HepG2 (cell line): ENCODE measurements at regions not wholly inside any gene's neighbourhood (a gene's known extent, or its start where the extent isn't known, plus 50 kb on each side); places are given as distances from the start of the nearest gene placed in this dataset.

ENCODE experiments used
- ATAC-seq: fragments of 200-7000 bp; cut with Tn5 transposase; 3 replicates; pipeline ENCODE4 v1.9.1; 2020; ENCODE audit warnings: mild to moderate bottlenecking, moderate library complexity
- BruUV-seq: library from RNA; stranded (reverse); fragments of 400-500 nt; replicated peaks from 2 replicates; lab custom pipeline; 2021; lab: Mats Ljungman, UMichigan
- CTCF ChIA-PET: fragments of 300-600 bp; formaldehyde crosslinking; extraction: SDS; loops from one replicate; lab custom pipeline; 2021; ENCODE audit warnings: low total read pairs, inconsistent platforms, low intra/inter-chr PET ratio; lab: Yijun Ruan, JAX
- POLR2A ChIA-PET: fragments of 350-600 bp; sonication (Branson Sonifier 250); formaldehyde crosslinking; loops from one replicate; lab custom pipeline; 2020; ENCODE audit warnings: antibody characterized with exemption, inconsistent platforms; lab: Yijun Ruan, JAX
- DNase-seq: peaks from one replicate; pipeline ENCODE4 v3.0.0-alpha.2; 2015; ENCODE audit warnings: low spot score
- FAIRE-seq: peaks from 3 replicates; lab custom pipeline; 2011; peaks lifted over from hg19 to GRCh38; lab: Jason Lieb, UNC
- H2AFZ ChIP-seq: one replicate; pipeline ENCODE4 v1.6.1; 2011; ENCODE audit warnings: low read length, inconsistent platforms
- H3K27ac ChIP-seq: fragments of 300-600 bp; 3 replicates; pipeline ENCODE4 v1.8.0; 2011; ENCODE audit warnings: mixed run types, mild to moderate bottlenecking, mixed read lengths, low read length, inconsistent platforms; ENCODE audit not compliant: insufficient read depth; ENCODE audit errors: extremely low read length
- H3K27me3 ChIP-seq, 2 experiments: fragments of 200-600 bp in 1 of 2; 2 replicates in 1 of 2; 3 replicates in 1 of 2; pipeline versions ENCODE4 v1.6.0 to v1.8.0; 2011; ENCODE audit warnings: low read length in 2 of 2, mild to moderate bottlenecking in 2 of 2, moderate library complexity in 2 of 2, inconsistent platforms in 1 of 2; ENCODE audit not compliant: insufficient read depth in 2 of 2, control insufficient read depth in 1 of 2
- H3K36me3 ChIP-seq, 2 experiments: fragments of 200-600 bp in 1 of 2; replicated peaks in 1 of 2; 2 replicates in 1 of 2; 3 replicates in 1 of 2; pipeline versions ENCODE4 v1.5.1 to v1.8.0; 2011; ENCODE audit warnings: low read length in 2 of 2, inconsistent platforms in 1 of 2; ENCODE audit not compliant: insufficient read depth in 2 of 2, control insufficient read depth in 1 of 2
- H3K4me1 ChIP-seq: 2 replicates; pipeline ENCODE4 v1.5.1; 2012; ENCODE audit warnings: low read length, inconsistent platforms; ENCODE audit not compliant: insufficient read depth
- H3K4me2 ChIP-seq: 2 replicates; pipeline ENCODE4 v1.6.0; 2011; ENCODE audit warnings: low read depth, low read length, inconsistent platforms
- H3K4me3 ChIP-seq, 3 experiments: fragments of 200-600 bp in 1 of 3; sonication (generic), shearing (Covaris generic) in 1 of 3; replicated peaks in 1 of 3; 2 replicates each; pipeline ENCODE4 v1.5.1; 2011 to 2016; ENCODE audit warnings: low read length in 3 of 3, inconsistent platforms in 2 of 3, low read depth in 2 of 3, mild to moderate bottlenecking in 2 of 3, control low read depth in 1 of 3, mixed read lengths in 1 of 3; ENCODE audit not compliant: insufficient read depth in 1 of 3
- H3K79me2 ChIP-seq: one replicate; pipeline ENCODE4 v1.6.1; 2011; ENCODE audit warnings: low read length, inconsistent platforms; ENCODE audit not compliant: insufficient read depth
- H3K9ac ChIP-seq: 2 replicates; pipeline ENCODE4 v1.6.0; 2011; ENCODE audit warnings: mild to moderate bottlenecking, low read depth, low read length, inconsistent platforms; ENCODE audit not compliant: insufficient read depth
- H3K9me3 ChIP-seq: 2 replicates; pipeline ENCODE4 v1.5.1; 2012; ENCODE audit warnings: mild to moderate bottlenecking, low read length
- H4K20me1 ChIP-seq: 2 replicates; pipeline ENCODE4 v1.6.0; 2011; ENCODE audit warnings: inconsistent platforms, mild to moderate bottlenecking, low read length, moderate library complexity; ENCODE audit not compliant: insufficient read depth
- ARID5B ChIP-seq: IDR thresholded peaks from 2 replicates; pipeline ENCODE4 v1.4.0; 2020; ENCODE audit warnings: mild to moderate bottlenecking, missing genetic modification reagents
- BCL6 ChIP-seq: IDR thresholded peaks from 2 replicates; pipeline ENCODE4 v1.6.1; 2016; ENCODE audit warnings: missing genetic modification reagents, missing compliant biosample characterization
- ETS1 ChIP-seq: sonication (generic); formaldehyde crosslinking; IDR thresholded peaks from 2 replicates; pipeline ENCODE4 v1.4.0; 2020; ENCODE audit warnings: missing genetic modification reagents
- GABPA ChIP-seq, 2 experiments: IDR thresholded peaks; 2 replicates each; pipeline ENCODE4 v1.6.1; 2011 to 2016; ENCODE audit warnings: low read depth in 2 of 2, low read length in 1 of 2, missing biosample characterization in 1 of 2, missing genetic modification characterization in 1 of 2
- IRX3 ChIP-seq: sonication (generic); formaldehyde crosslinking; IDR thresholded peaks from 2 replicates; pipeline ENCODE4 v1.8.1; 2023; ENCODE audit warnings: mild to moderate bottlenecking, low read depth, missing genetic modification reagents, borderline replicate concordance
- MNT ChIP-seq: fragments of 450-650 bp; IDR thresholded peaks from 2 replicates; pipeline ENCODE4 v1.6.1; 2016
- MZF1 ChIP-seq: sonication (generic); formaldehyde crosslinking; IDR thresholded peaks from 2 replicates; pipeline ENCODE4 v1.8.1; 2023; ENCODE audit warnings: mild to moderate bottlenecking, missing genetic modification reagents, borderline replicate concordance
- NRL ChIP-seq: sonication (generic); formaldehyde crosslinking; IDR thresholded peaks from 2 replicates; pipeline ENCODE4 v1.5.0; 2020; ENCODE audit warnings: missing genetic modification reagents, mild to moderate bottlenecking, moderate library complexity, borderline replicate concordance
- WGBS: methylation state at CpG from one replicate; pipeline ENCODE4 v1.1.6; 2017; ENCODE audit warnings: low lambda C conversion rate; 5-methylcytosine and 5-hydroxymethylcytosine counted together
- in situ Hi-C: cut with HindIII; loops from 2 replicates; pipeline ENCODE4 v1.10.0; 2017; ENCODE audit warnings: low pct_unique_long_range_greater_than_20kb; ENCODE audit not compliant: extremely low pct_ligation_motif_present
- intact Hi-C: fragments of 100-400 bp; cut with micrococcal nuclease; formaldehyde crosslinking; loops from one replicate; pipeline ENCODE4 v1.10.0; 2022; ENCODE audit not compliant: unreplicated experiment

GRCh38 chr9:89667726-89668125 lies 62.9 kb downstream of the GADD45G start (continued):
- TF ChIP-seq NRL (CRISPR knock-in tag) (no peak), GABPA (IDR thresholded peaks at IDR 0.05; ENCODE audit: low read depth, low read length) (no peak), GABPA (CRISPR knock-in tag; IDR thresholded peaks at IDR 0.05; ENCODE audit: low read depth) (no peak), MZF1 (CRISPR knock-in tag) (no peak), BCL6 (CRISPR knock-in tag) (peak; percentile 47; the same call in 1 of the 2 replicates), ARID5B (peak; percentile 16; the same call in 1 of the 2 replicates)
- TF ChIP-seq, all 625 proteins: peak for 7

- no peak overlapping the region for H3K9ac ChIP-seq
- TF ChIP-seq ETS1 (CRISPR knock-in tag) (no peak), MNT (peak; percentile 89), IRX3 (no peak)
- TF ChIP-seq, all 625 proteins: peak for 1
- DNase-seq (no peak), FAIRE-seq (no peak), ATAC-seq (no peak)
- intact Hi-C loops (no loop called here), in situ Hi-C loops (no loop called here)
- POLR2A ChIA-PET: no interaction called here
- H3K27me3 ChIP-seq: peaks cover 2 to 17% of the 10 kb centered on the region in 2 experiments; a peak in 3 of 5 replicates
- H3K27ac ChIP-seq: no peak overlapping the region
- WGBS: 3% methylated on average over 5 of the region's 7 CpGs
- H3K9me3 ChIP-seq: no peaks in the 10 kb centered on the region
- peaks cover 39% of the 10 kb centered on the region for H3K4me1 ChIP-seq
- H3K79me2 ChIP-seq: no peaks in the 10 kb centered on the region
- no peaks in the 10 kb centered on the region for H4K20me1 ChIP-seq
- no peaks in the 10 kb centered on the region for H3K36me3 ChIP-seq
- BruUV-seq: no TSS peak
- H3K4me2 ChIP-seq: no peak overlapping the region
- H2AFZ ChIP-seq: no peak overlapping the region
- CTCF ChIA-PET: no interaction called here
- H3K4me3 ChIP-seq: no peak overlapping the region
Observed at GRCh38 chr9:89668216-89668865, 63.5 kb downstream of the GADD45G start.
